Karpas-422 (cell line): ENCODE measurements at regions not wholly inside any gene's neighbourhood (a gene's known extent, or its start where the extent isn't known, plus 50 kb on each side); places are given as distances from the start of the nearest gene placed in this dataset.

Experiments used
- DNase-seq: peaks from one replicate; pipeline ENCODE4 v3.0.0-alpha.2; 2015
- H2AFZ ChIP-seq: fragments of 200-600 bp; sonication (generic); 2 replicates; pipeline ENCODE4 v1.6.1; 2014; ENCODE audit warnings: antibody characterized with exemption, low read length, mixed read lengths
- H3K27ac ChIP-seq: fragments of 200-600 bp; sonication (generic); 2 replicates; pipeline ENCODE4 v1.5.1; 2014; ENCODE audit warnings: mild to moderate bottlenecking, low read length, moderate library complexity
- H3K27me3 ChIP-seq: fragments of 200-600 bp; sonication (generic); 2 replicates; pipeline ENCODE4 v1.6.1; 2014; ENCODE audit warnings: low read length, mixed read lengths
- H3K36me3 ChIP-seq: fragments of 200-600 bp; sonication (generic); 2 replicates; pipeline ENCODE4 v1.6.1; 2014; ENCODE audit warnings: low read length, mixed read lengths; ENCODE audit not compliant: insufficient read depth
- H3K4me1 ChIP-seq: fragments of 200-600 bp; sonication (generic); 2 replicates; pipeline ENCODE4 v1.6.1; 2014; ENCODE audit warnings: mild to moderate bottlenecking, low read length, mixed read lengths
- H3K4me2 ChIP-seq: fragments of 200-600 bp; sonication (generic); 2 replicates; pipeline ENCODE4 v1.6.1; 2014; ENCODE audit warnings: low read length, low read depth, mild to moderate bottlenecking; ENCODE audit not compliant: poor library complexity, severe bottlenecking
- H3K4me3 ChIP-seq: fragments of 200-600 bp; sonication (generic); 2 replicates; pipeline ENCODE4 v1.5.1; 2014; ENCODE audit warnings: mild to moderate bottlenecking, antibody characterized with exemption, low read length, mixed read lengths
- H3K79me2 ChIP-seq: fragments of 200-600 bp; sonication (generic); 2 replicates; pipeline ENCODE4 v1.6.1; 2014; ENCODE audit warnings: mild to moderate bottlenecking, low read length, mixed read lengths
- H3K9ac ChIP-seq: fragments of 200-600 bp; sonication (generic); 2 replicates; pipeline ENCODE4 v1.6.0; 2014; ENCODE audit warnings: low read length
- H3K9me2 ChIP-seq: fragments of 200-600 bp; sonication (generic), shearing (Covaris generic); replicated peaks from 2 replicates; pipeline ENCODE4 v1.6.0; 2014; ENCODE audit warnings: mild to moderate bottlenecking, low read length, moderate library complexity; ENCODE audit not compliant: insufficient read depth
- H3K9me3 ChIP-seq: fragments of 300-700, 200-600 bp; sonication (generic); 2 replicates; pipeline ENCODE4 v1.6.1; 2014; ENCODE audit warnings: low read length, mixed read lengths
- H4K20me1 ChIP-seq: fragments of 200-600 bp; sonication (generic); 2 replicates; pipeline ENCODE4 v1.6.1; 2014; ENCODE audit warnings: mild to moderate bottlenecking, antibody characterized with exemption, low read length, low read depth; ENCODE audit not compliant: insufficient read depth

DNA sequence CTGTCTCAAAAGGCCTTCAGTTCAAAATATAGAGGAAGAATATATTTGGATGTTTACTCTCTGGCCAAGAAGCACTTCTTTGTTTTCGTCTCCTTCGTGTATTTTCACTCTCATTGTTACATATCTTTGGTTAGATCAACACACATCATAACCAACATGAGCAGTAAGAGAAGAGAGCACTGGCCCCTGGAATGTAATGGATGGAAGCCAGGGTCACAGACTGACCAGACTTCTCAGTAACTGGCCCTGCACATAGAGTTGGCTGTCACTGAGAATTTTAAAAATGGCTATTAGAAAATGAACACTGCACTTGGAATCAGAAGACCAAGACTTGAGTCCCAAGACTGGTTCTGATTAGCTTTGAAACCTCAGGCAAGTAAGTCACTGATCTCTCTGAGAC lies 215.9 kb upstream of the RRP15 start:
- Histone ChIP-seq H3K9me2 (no peaks in the 10 kb centered on the region), H3K4me1 (no peaks in the 10 kb centered on the region), H3K36me3 (no peaks in the 10 kb centered on the region), H3K27ac (no peak overlapping the region), H3K9ac (no peak overlapping the region), H4K20me1 (no peaks in the 10 kb centered on the region), H3K4me3 (no peak overlapping the region), H3K9me3 (no peaks in the 10 kb centered on the region), H3K4me2 (no peak overlapping the region), H3K79me2 (no peaks in the 10 kb centered on the region), H2AFZ (no peak overlapping the region), H3K27me3 (no peaks in the 10 kb centered on the region)
- no peak for DNase-seq

GRCh38 chr1:218073062-218073461 lies 212.0 kb upstream of the RRP15 start:
- H3K4me2 ChIP-seq, result no peak overlapping the region
- H3K79me2 ChIP-seq, result no peaks in the 10 kb centered on the region
- H2AFZ ChIP-seq, result no peak overlapping the region
- no peak overlapping the region for H3K4me3 ChIP-seq
- no peaks in the 10 kb centered on the region for H3K27me3 ChIP-seq
- no peaks in the 10 kb centered on the region for H3K4me1 ChIP-seq
- no peaks in the 10 kb centered on the region for H4K20me1 ChIP-seq
- H3K9ac ChIP-seq, result no peak overlapping the region
- no peak overlapping the region for H3K27ac ChIP-seq
- H3K9me2 ChIP-seq, result no peaks in the 10 kb centered on the region
- no peaks in the 10 kb centered on the region for H3K36me3 ChIP-seq
- DNase-seq, result no peak
- H3K9me3 ChIP-seq, result no peaks in the 10 kb centered on the region

- Histone ChIP-seq H3K9me3 (no peaks in the 10 kb centered on the region), H3K27ac (no peak overlapping the region), H3K9me2 (no peaks in the 10 kb centered on the region), H3K79me2 (no peaks in the 10 kb centered on the region), H4K20me1 (no peaks in the 10 kb centered on the region), H3K27me3 (no peaks in the 10 kb centered on the region), H2AFZ (no peak overlapping the region), H3K9ac (no peak overlapping the region), H3K4me1 (peaks cover 7% of the 10 kb centered on the region), H3K36me3 (no peaks in the 10 kb centered on the region), H3K4me3 (no peak overlapping the region), H3K4me2 (no peak overlapping the region)
- DNase-seq, result no peak
Observed at GRCh38 chr1:218078916-218079315, 206.2 kb upstream of the RRP15 start.

DNA sequence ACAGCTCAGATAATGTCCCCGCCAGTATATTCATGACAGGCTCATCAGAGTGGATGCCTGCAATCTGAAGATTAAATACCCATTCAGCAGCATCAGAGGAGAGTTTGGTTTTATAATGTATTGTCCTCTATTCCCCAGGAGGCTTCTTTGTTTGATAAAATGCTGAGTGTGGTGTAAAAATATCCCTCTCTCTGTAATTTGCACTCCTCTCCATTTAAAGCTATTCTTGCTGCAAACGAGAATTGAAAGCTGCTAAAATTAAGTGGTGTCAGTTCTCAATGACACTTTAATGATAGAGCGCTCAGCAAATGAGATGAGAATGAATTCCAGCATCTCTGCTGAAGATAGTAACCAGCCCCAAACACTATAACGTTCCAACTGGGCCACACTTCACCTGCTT lies 205.7 kb upstream of the RRP15 start:
- H3K27ac ChIP-seq, result no peak overlapping the region
- no peaks in the 10 kb centered on the region for H3K36me3 ChIP-seq
- H3K9me2 ChIP-seq, result no peaks in the 10 kb centered on the region
- H3K9me3 ChIP-seq, result no peaks in the 10 kb centered on the region
- H3K9ac ChIP-seq, result no peak overlapping the region
- H3K27me3 ChIP-seq, result no peaks in the 10 kb centered on the region
- peaks cover 7% of the 10 kb centered on the region for H3K4me1 ChIP-seq
- H3K4me2 ChIP-seq, result no peak overlapping the region
- no peak for DNase-seq
- H3K4me3 ChIP-seq, result no peak overlapping the region
- no peaks in the 10 kb centered on the region for H4K20me1 ChIP-seq
- H3K79me2 ChIP-seq, result no peaks in the 10 kb centered on the region
- H2AFZ ChIP-seq, result no peak overlapping the region

GRCh38 chr1:218079820-218080219 lies 205.3 kb upstream of the RRP15 start:
- H3K79me2 ChIP-seq, result no peaks in the 10 kb centered on the region

DNA sequence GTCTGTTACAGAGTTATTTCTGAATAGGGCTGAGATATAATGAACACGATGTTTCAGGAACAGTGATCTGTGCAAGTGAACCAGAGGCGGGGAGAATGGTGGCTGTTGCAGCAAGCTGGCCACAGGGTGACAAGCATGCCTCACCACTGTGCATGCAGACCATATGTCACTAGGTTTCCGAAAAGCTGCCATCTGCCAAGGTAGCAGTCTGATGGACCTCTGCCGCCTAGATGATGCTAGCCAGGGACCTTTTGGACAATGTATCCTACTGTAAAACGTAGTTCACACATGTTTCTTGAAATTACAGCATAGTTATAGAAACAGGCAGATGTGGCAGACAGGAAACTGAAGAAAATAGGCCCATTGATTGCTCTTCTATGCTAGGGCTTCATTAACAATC lies 204.2 kb upstream of the RRP15 start:
- Histone ChIP-seq H3K9me2 (no peaks in the 10 kb centered on the region), H3K4me2 (no peak overlapping the region), H3K4me1 (peaks cover 7% of the 10 kb centered on the region), H3K27ac (no peak overlapping the region), H4K20me1 (no peaks in the 10 kb centered on the region), H3K4me3 (no peak overlapping the region), H3K36me3 (no peaks in the 10 kb centered on the region), H3K9ac (no peak overlapping the region), H3K27me3 (no peaks in the 10 kb centered on the region), H2AFZ (no peak overlapping the region), H3K9me3 (no peaks in the 10 kb centered on the region), H3K79me2 (no peaks in the 10 kb centered on the region)
- no peak for DNase-seq

More at GRCh38 chr1:218079820-218080219, 205.3 kb upstream of the RRP15 start:
- Histone ChIP-seq H3K9me2 (no peaks in the 10 kb centered on the region), H2AFZ (no peak overlapping the region), H3K36me3 (no peaks in the 10 kb centered on the region), H3K27ac (no peak overlapping the region), H3K9ac (no peak overlapping the region), H3K4me1 (peaks cover 7% of the 10 kb centered on the region), H4K20me1 (no peaks in the 10 kb centered on the region), H3K4me3 (no peak overlapping the region), H3K27me3 (no peaks in the 10 kb centered on the region), H3K9me3 (no peaks in the 10 kb centered on the region), H3K4me2 (no peak overlapping the region)
- no peak for DNase-seq

GRCh38 chr1:218081358-218081757 lies 203.7 kb upstream of the RRP15 start:
- Histone ChIP-seq H3K4me2 (no peak overlapping the region), H3K79me2 (no peaks in the 10 kb centered on the region), H3K9me2 (no peaks in the 10 kb centered on the region), H3K9me3 (no peaks in the 10 kb centered on the region), H3K4me1 (peaks cover 7% of the 10 kb centered on the region), H3K27me3 (no peaks in the 10 kb centered on the region), H3K27ac (no peak overlapping the region), H3K36me3 (no peaks in the 10 kb centered on the region), H4K20me1 (no peaks in the 10 kb centered on the region), H2AFZ (no peak overlapping the region), H3K4me3 (no peak overlapping the region), H3K9ac (no peak overlapping the region)
- no peak for DNase-seq

DNA sequence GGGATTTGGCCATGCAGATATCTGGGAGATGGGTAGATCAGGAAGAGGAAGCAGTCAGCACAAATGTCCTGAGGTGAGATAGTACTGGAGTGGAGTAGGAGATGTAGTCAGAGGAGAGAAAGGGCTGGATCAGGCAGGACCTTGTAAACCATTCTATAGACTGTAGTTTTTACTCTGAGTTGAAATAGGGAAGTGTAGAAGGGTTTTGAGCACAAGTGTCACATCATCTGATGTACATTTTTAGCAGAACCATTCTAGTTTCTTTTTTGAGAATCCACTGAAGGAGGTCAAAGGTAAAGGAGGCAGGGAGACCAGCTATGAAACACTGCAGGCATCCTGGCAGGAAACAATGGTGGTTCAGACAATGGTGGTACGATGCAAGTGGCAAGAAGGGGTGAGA lies 194.6 kb upstream of the RRP15 start:
- Histone ChIP-seq H3K27ac (no peak overlapping the region), H3K4me2 (no peak overlapping the region), H3K9ac (no peak overlapping the region), H2AFZ (no peak overlapping the region), H3K36me3 (no peaks in the 10 kb centered on the region), H3K4me1 (no peaks in the 10 kb centered on the region), H3K79me2 (no peaks in the 10 kb centered on the region), H3K9me3 (no peaks in the 10 kb centered on the region), H3K27me3 (no peaks in the 10 kb centered on the region), H4K20me1 (no peaks in the 10 kb centered on the region), H3K4me3 (no peak overlapping the region), H3K9me2 (no peaks in the 10 kb centered on the region)
- DNase-seq, result no peak

- Histone ChIP-seq H3K27ac (no peak overlapping the region), H3K4me3 (no peak overlapping the region), H3K4me2 (no peak overlapping the region), H3K79me2 (no peaks in the 10 kb centered on the region), H2AFZ (no peak overlapping the region), H3K9me3 (no peaks in the 10 kb centered on the region), H3K27me3 (no peaks in the 10 kb centered on the region), H3K4me1 (no peaks in the 10 kb centered on the region), H3K36me3 (no peaks in the 10 kb centered on the region), H3K9me2 (no peaks in the 10 kb centered on the region), H3K9ac (no peak overlapping the region), H4K20me1 (no peaks in the 10 kb centered on the region)
- no peak for DNase-seq
Observed at GRCh38 chr1:218101409-218101808, 183.7 kb upstream of the RRP15 start.
